ENCODE measurements at regions not wholly inside any gene's neighbourhood (a gene's known extent, or its start where the extent isn't known, plus 50 kb on each side); places are given as distances from the start of the nearest gene placed in this dataset.

DNA sequence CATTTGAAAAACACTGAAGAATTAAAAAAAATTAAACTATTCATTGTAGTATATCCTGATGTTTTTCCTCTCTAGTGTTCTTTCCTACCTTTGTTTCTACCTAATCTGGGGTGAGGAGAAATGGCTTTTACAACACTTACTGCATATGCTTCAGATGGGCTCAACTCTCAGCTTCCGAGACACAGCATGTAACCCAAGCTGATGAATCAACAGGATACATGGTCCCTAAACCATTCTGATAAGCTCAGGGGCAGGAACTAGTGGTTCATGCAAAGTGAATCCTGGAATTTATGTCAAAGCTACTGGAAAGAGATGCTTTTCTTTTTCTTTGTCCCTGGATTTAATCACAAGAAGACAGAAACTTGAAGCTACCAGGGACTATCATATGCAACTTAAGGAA is 672.5 kb upstream of the RORB start:
- no peak overlapping the region for H3K27ac Mint-ChIP-seq

GRCh38 chr9:73838871-73839270 is 658.3 kb upstream of the RORB start:
- TF ChIP-seq, protein P1, sequence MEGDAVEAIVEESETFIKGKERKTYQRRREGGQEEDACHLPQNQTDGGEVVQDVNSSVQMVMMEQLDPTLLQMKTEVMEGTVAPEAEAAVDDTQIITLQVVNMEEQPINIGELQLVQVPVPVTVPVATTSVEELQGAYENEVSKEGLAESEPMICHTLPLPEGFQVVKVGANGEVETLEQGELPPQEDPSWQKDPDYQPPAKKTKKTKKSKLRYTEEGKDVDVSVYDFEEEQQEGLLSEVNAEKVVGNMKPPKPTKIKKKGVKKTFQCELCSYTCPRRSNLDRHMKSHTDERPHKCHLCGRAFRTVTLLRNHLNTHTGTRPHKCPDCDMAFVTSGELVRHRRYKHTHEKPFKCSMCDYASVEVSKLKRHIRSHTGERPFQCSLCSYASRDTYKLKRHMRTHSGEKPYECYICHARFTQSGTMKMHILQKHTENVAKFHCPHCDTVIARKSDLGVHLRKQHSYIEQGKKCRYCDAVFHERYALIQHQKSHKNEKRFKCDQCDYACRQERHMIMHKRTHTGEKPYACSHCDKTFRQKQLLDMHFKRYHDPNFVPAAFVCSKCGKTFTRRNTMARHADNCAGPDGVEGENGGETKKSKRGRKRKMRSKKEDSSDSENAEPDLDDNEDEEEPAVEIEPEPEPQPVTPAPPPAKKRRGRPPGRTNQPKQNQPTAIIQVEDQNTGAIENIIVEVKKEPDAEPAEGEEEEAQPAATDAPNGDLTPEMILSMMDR (IDR thresholded peaks at IDR 0.05) = no peak

More for the DNA sequence above, 672.5 kb upstream of the RORB start:
- DNase-seq (no peak), ATAC-seq (ENCODE audit: poor library complexity) (no peak)
- intact Hi-C loops (cut with DNase I, micrococcal nuclease) = no loop called here
- H3K27me3 ChIP-seq (ENCODE audit: control insufficient read depth in 1 of 2, insufficient read depth in 2 of 2, low read length in 2 of 2) = no peaks in the 10 kb centered on the region
- TF ChIP-seq, protein P1 (IDR thresholded peaks at IDR 0.05) = no peak
- H3K4me1 ChIP-seq (ENCODE audit: insufficient read depth, low read length) = no peaks in the 10 kb centered on the region
- H3K27me3 Mint-ChIP-seq = no peaks in the 10 kb centered on the region
- H3K9me3 Mint-ChIP-seq = no peaks in the 10 kb centered on the region
- ChIA-PET CTCF (no interaction called here), POLR2A (no interaction called here)
- no peak overlapping the region for H3K27ac ChIP-seq (ENCODE audit: low read depth in 1 of 2, low read length in 2 of 2)
- H3K36me3 Mint-ChIP-seq (ENCODE audit: low read depth) = no peaks in the 10 kb centered on the region
- no peak overlapping the region for H3K4me3 Mint-ChIP-seq
- no peak overlapping the region for H3K4me3 ChIP-seq (ENCODE audit: low read length)
- no peaks in the 10 kb centered on the region for H3K9me3 ChIP-seq (ENCODE audit: control insufficient read depth in 1 of 2, insufficient read depth in 1 of 2, low read length in 2 of 2)
- H3K36me3 ChIP-seq (ENCODE audit: insufficient read depth, low read length) = no peaks in the 10 kb centered on the region
- no peaks in the 10 kb centered on the region for H3K4me1 Mint-ChIP-seq (ENCODE audit: low read depth)

GRCh38 chr9:73839471-73839870 is 657.7 kb upstream of the RORB start:
- no peaks in the 10 kb centered on the region for H3K4me1 ChIP-seq (ENCODE audit: insufficient read depth, low read length)
- H3K27ac Mint-ChIP-seq = no peak overlapping the region
- POLR2A ChIA-PET = no interaction called here
- TF ChIP-seq, protein P1 (IDR thresholded peaks at IDR 0.05) = no peak
- no peak overlapping the region for H3K4me3 Mint-ChIP-seq
- H3K9me3 ChIP-seq (ENCODE audit: control insufficient read depth in 1 of 2, insufficient read depth in 1 of 2, low read length in 2 of 2) = no peaks in the 10 kb centered on the region
- no peaks in the 10 kb centered on the region for H3K27me3 Mint-ChIP-seq
- DNase-seq = no peak
- ATAC-seq (ENCODE audit: poor library complexity) = no peak
- intact Hi-C loops (cut with DNase I, micrococcal nuclease) = no loop called here
- H3K4me3 ChIP-seq (ENCODE audit: low read length) = no peak overlapping the region
- CTCF ChIA-PET = no interaction called here
- no peak overlapping the region for H3K27ac ChIP-seq (ENCODE audit: low read depth in 1 of 2, low read length in 2 of 2)
- no peaks in the 10 kb centered on the region for H3K27me3 ChIP-seq (ENCODE audit: control insufficient read depth in 1 of 2, insufficient read depth in 2 of 2, low read length in 2 of 2)
- H3K4me1 Mint-ChIP-seq (ENCODE audit: low read depth) = no peaks in the 10 kb centered on the region
- H3K36me3 Mint-ChIP-seq (ENCODE audit: low read depth) = no peaks in the 10 kb centered on the region
- no peaks in the 10 kb centered on the region for H3K36me3 ChIP-seq (ENCODE audit: insufficient read depth, low read length)
- H3K9me3 Mint-ChIP-seq = peaks cover 3% of the 10 kb centered on the region

More at GRCh38 chr9:73838871-73839270, 658.3 kb upstream of the RORB start:
- Mint-ChIP-seq H3K4me1 (ENCODE audit: low read depth) (no peaks in the 10 kb centered on the region), H3K9me3 (peaks cover 3% of the 10 kb centered on the region), H3K27ac (no peak overlapping the region), H3K36me3 (ENCODE audit: low read depth) (no peaks in the 10 kb centered on the region), H3K4me3 (no peak overlapping the region), H3K27me3 (no peaks in the 10 kb centered on the region)
- H3K27me3 ChIP-seq (ENCODE audit: control insufficient read depth in 1 of 2, insufficient read depth in 2 of 2, low read length in 2 of 2) = no peaks in the 10 kb centered on the region
- ChIA-PET CTCF (no interaction called here), POLR2A (no interaction called here)
- intact Hi-C loops (cut with DNase I, micrococcal nuclease) = no loop called here
- ATAC-seq (ENCODE audit: poor library complexity) = no peak
- no peaks in the 10 kb centered on the region for H3K9me3 ChIP-seq (ENCODE audit: control insufficient read depth in 1 of 2, insufficient read depth in 1 of 2, low read length in 2 of 2)
- no peaks in the 10 kb centered on the region for H3K36me3 ChIP-seq (ENCODE audit: insufficient read depth, low read length)
- DNase-seq = no peak
- no peak overlapping the region for H3K4me3 ChIP-seq (ENCODE audit: low read length)
- H3K4me1 ChIP-seq (ENCODE audit: insufficient read depth, low read length) = no peaks in the 10 kb centered on the region
- H3K27ac ChIP-seq (ENCODE audit: low read depth in 1 of 2, low read length in 2 of 2) = no peak overlapping the region

All from CD4-positive, alpha-beta T cell (primary cell).